DND-41 (cell line): ENCODE measurements at regions not wholly inside any gene's neighbourhood (a gene's known extent, or its start where the extent isn't known, plus 50 kb on each side); places are given as distances from the start of the nearest gene placed in this dataset.

Source experiments
- CTCF ChIP-seq: IDR thresholded peaks from 2 replicates; pipeline ENCODE4 v1.5.1; 2012; ENCODE audit warnings: borderline replicate concordance, low read length, moderate library complexity, mild to moderate bottlenecking; ENCODE audit not compliant: poor library complexity, severe bottlenecking; ENCODE audit errors: extremely low read depth
- EZH2 ChIP-seq: IDR thresholded peaks from 3 replicates; pipeline ENCODE4 v1.6.1; 2012; ENCODE audit warnings: borderline replicate concordance, low read depth, mild to moderate bottlenecking, moderate library complexity, low read length, inconsistent platforms; ENCODE audit not compliant: severe bottlenecking

- TF ChIP-seq CTCF (no peak), EZH2 (no peak)
These were observed 420.5 kb downstream of the GABRB3 start for GRCh38 chr15:26352406-26352805.
